ENCODE measurements at regions not wholly inside any gene's neighbourhood (a gene's known extent, or its start where the extent isn't known, plus 50 kb on each side); places are given as distances from the start of the nearest gene placed in this dataset.

DNA sequence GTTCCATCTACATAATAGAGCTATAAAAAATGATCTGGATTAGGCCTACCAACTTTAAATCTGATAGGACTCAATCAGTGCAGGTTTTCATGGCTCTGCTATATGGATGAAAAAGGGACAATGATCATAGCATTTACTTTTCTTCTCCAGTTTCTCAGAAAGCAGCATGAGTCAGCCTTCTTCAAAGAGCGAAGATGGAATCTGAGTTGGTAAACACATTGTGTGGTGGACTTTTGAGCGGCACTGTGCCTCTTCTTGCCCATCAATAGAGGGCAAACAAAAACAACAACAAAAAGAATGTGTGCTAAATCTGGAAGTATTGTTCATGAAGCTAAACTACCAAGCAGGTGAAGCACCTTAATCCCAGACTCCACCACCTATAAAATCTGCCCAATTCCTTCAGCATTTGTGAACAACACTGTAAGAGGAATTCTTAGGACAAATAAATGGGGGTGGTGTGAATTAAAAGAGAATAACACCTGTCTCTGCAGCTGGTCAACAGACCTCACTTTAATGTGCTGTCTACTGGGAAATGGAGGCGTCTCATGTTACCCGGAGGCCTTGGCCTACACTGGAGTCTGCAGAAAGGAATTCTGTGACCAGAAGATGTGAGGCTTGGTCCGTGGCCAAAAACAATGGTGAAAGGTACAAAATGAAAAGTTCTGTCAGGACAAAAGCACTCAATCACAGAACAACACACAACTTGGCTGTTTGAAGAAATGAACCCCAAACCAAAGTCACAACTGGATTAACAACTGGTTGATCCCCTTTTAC, 609.0 kb downstream of the IRS1 start (continued):
- TF ChIP-seq HNF4G (IDR thresholded peaks at IDR 0.05; ENCODE audit: borderline replicate concordance, low read depth, low read length): no peak
- no peak for TF ChIP-seq HNF4G (CRISPR knock-in tag; IDR thresholded peaks at IDR 0.05; ENCODE audit: borderline replicate concordance, low read depth)
- TF ChIP-seq CHD2 (IDR thresholded peaks at IDR 0.05; ENCODE audit: low read depth, low read length): no peak
- TF ChIP-seq ZNF672 (CRISPR knock-in tag; IDR thresholded peaks at IDR 0.05): no peak
- TF ChIP-seq, protein P1, sequence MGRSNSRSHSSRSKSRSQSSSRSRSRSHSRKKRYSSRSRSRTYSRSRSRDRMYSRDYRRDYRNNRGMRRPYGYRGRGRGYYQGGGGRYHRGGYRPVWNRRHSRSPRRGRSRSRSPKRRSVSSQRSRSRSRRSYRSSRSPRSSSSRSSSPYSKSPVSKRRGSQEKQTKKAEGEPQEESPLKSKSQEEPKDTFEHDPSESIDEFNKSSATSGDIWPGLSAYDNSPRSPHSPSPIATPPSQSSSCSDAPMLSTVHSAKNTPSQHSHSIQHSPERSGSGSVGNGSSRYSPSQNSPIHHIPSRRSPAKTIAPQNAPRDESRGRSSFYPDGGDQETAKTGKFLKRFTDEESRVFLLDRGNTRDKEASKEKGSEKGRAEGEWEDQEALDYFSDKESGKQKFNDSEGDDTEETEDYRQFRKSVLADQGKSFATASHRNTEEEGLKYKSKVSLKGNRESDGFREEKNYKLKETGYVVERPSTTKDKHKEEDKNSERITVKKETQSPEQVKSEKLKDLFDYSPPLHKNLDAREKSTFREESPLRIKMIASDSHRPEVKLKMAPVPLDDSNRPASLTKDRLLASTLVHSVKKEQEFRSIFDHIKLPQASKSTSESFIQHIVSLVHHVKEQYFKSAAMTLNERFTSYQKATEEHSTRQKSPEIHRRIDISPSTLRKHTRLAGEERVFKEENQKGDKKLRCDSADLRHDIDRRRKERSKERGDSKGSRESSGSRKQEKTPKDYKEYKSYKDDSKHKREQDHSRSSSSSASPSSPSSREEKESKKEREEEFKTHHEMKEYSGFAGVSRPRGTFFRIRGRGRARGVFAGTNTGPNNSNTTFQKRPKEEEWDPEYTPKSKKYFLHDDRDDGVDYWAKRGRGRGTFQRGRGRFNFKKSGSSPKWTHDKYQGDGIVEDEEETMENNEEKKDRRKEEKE (IDR thresholded peaks at IDR 0.05): no peak
- TF ChIP-seq SOX6 (IDR thresholded peaks at IDR 0.05): no peak
- peak; percentile 98 for TF ChIP-seq SOX6 (CRISPR knock-in tag; IDR thresholded peaks at IDR 0.05)
- no peak for TF ChIP-seq ZBTB38 (CRISPR knock-in tag; IDR thresholded peaks at IDR 0.05)
- no peak for TF ChIP-seq ZNF318 (CRISPR knock-in tag; IDR thresholded peaks at IDR 0.05)
- no peak for TF ChIP-seq ZFX (CRISPR knock-in tag; IDR thresholded peaks at IDR 0.05; ENCODE audit: low read depth)
- TF ChIP-seq, protein P2, sequence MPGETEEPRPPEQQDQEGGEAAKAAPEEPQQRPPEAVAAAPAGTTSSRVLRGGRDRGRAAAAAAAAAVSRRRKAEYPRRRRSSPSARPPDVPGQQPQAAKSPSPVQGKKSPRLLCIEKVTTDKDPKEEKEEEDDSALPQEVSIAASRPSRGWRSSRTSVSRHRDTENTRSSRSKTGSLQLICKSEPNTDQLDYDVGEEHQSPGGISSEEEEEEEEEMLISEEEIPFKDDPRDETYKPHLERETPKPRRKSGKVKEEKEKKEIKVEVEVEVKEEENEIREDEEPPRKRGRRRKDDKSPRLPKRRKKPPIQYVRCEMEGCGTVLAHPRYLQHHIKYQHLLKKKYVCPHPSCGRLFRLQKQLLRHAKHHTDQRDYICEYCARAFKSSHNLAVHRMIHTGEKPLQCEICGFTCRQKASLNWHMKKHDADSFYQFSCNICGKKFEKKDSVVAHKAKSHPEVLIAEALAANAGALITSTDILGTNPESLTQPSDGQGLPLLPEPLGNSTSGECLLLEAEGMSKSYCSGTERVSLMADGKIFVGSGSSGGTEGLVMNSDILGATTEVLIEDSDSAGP (CRISPR knock-in tag; IDR thresholded peaks at IDR 0.05; ENCODE audit: borderline replicate concordance): no peak
- no peak for TF ChIP-seq THAP9 (CRISPR knock-in tag; IDR thresholded peaks at IDR 0.05; ENCODE audit: borderline replicate concordance)
- TF ChIP-seq ZNF737 (CRISPR knock-in tag; IDR thresholded peaks at IDR 0.05; ENCODE audit: borderline replicate concordance): no peak
